NCI-H345 treated with DMSO at 0.1 percent for 48 hours (cell line): ENCODE measurements at regions not wholly inside any gene's neighbourhood (a gene's known extent, or its start where the extent isn't known, plus 50 kb on each side); places are given as distances from the start of the nearest gene placed in this dataset.

Experiments
- DNase-seq: peaks from one replicate; lab custom pipeline; 2025; ENCODE audit not compliant: unreplicated experiment; lab: John Stamatoyannopoulos, UW

GRCh38 chr1:234554218-234554697 lies 55.7 kb downstream of the IRF2BP2 start:
- DNase-seq = no peak

- no peak for DNase-seq
Observed at GRCh38 chr1:234553240-234554188, 56.5 kb downstream of the IRF2BP2 start.

- no peak for DNase-seq
Observed at GRCh38 chr1:234551032-234551378, 59.0 kb downstream of the IRF2BP2 start.

GRCh38 chr1:234550341-234551031 lies 59.5 kb downstream of the IRF2BP2 start:
- no peak for DNase-seq

DNA sequence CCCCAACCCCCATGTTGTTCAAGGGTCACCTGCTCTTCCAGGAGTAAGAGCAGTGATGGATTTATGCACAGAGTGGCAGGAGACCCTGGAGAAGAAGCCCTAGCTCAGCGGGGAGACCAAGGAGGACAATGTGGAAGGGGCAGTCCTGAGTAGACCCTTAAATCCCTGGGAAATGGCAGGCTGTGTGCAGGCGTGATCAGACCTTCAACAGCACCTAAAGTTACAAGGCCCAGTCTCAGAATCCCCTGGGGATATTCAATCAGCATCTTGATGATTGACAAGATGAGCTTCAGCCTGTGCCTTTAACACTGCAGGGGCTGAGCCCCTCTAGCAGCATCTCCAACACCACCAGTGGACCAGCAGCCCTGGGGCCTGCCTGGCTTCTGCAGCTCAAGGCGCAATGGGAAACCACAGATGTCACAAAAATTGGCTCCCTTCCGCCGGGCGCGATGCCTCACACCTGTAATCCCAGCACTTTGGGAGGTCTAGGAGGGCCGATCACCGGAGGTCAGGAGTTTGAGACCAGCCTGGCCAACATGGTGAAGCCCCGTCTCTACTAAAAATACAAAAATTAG lies 60.4 kb downstream of the IRF2BP2 start:
- DNase-seq = no peak

GRCh38 chr1:234546890-234547788 lies 62.8 kb downstream of the IRF2BP2 start:
- DNase-seq = no peak

DNA sequence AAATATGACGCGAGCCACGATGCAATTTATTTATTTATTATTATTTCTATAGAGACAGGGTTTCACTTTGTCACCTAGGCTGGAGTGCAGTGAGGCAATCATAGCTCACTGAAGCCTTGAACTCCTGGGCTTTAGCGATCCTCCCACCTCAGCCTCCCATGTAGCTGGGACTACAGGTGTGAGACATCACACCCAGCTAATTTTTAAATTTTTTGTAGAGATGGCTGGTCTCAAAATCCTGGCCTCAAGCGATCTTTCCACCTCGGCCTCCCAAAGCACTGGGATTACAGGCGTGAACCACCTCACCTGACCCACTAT lies 63.6 kb downstream of the IRF2BP2 start:
- no peak for DNase-seq

DNA sequence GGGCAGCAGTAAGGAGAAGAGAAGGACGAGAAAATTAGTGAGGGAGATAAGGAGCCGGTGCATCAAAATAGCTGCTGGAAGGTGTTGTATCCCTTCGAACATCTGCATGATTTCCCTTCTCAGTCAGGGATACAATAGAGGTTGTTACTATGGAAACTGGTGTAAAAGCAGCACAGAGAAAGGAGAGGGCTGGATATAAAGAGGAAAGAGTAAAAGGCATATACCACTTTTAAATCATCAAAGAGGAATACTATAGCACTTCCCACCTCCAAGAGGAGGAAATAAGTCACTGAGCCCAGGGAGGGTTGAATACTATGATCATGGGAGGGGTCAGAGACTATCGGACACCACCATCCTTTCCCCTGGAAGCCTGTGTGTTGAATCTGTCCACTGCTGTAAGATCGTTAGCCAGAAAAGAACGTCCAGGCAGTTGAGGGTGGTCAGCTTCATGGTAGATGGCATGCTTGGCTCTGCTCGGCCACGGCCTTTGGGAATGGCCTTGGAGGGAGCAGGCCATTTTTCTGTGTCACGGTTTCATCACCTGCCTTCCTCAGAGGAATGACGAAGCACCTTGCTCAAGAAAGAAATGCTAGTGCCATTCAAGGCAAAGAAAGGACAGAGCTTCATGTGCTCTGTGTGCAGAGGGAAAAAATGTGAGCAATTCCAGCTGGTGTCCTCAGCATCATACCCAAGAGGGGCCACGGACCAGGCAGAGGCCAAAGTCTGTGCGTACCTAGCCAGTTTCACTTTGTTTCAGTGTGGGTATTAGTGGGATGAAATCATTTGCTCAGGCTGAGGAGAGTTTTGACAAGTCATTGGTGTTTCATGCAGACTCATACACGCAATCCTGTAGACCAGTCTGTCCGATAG lies 64.2 kb downstream of the IRF2BP2 start:
- peak; percentile 28 for DNase-seq

DNA sequence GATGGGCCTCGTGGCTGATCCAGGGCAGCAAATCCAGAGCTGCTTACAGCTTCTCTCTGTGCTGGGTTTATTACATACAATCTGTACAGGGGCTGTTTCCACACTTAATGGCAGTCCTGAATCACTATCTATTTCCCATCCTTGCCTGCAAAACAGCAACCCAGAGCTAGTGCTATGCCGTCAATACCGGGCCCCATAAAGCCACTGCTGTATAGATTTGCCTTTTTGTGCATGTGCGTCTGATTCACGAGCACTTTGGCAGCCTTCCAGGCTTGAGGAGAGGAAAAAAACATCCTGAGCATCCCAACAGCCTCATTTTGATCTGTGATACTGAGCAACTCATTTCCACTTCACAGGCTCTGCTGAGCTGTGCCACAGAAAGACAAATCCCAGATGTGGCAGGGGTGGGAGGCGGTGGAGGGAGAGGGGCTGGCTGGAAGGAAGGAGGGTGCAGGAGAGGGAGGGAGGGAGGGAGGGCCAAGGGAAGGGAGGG lies 65.2 kb upstream of the TARBP1 start:
- peak; percentile 95 for DNase-seq

DNA sequence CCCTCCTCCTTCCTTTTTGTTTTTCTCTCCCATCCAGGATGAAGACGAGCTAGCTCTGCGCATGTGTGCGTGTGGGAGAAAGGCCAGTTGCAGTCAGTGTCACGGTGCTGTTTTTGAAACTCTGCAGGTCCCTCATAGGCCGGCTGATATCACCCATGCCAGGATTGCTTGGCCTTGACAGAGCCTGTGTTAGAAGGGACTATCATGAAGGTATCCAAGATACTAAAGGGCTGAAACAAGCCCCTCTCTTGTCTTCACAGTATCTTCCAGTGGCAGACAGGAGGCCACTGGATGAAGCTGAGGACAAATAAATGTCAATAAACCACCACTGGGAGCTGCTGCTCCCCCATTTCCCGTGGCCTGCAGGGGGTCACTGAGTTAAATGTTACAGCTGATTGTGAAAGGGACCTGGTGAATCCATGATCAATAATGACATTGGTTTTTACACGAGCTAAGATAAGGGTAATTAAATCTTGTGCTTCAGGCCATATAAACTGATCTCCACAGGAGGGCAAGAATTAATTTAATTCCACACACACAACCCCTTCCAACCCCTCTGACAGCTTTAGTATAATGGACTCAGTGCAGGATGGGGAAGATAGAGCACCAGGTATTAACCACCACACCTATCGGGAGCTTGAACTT lies 64.6 kb upstream of the TARBP1 start:
- DNase-seq = peak; percentile 47

- DNase-seq = no peak
Observed at GRCh38 chr1:234542211-234542850, 63.4 kb upstream of the TARBP1 start.

GRCh38 chr1:234541286-234541975 lies 62.5 kb upstream of the TARBP1 start:
- DNase-seq = no peak

DNA sequence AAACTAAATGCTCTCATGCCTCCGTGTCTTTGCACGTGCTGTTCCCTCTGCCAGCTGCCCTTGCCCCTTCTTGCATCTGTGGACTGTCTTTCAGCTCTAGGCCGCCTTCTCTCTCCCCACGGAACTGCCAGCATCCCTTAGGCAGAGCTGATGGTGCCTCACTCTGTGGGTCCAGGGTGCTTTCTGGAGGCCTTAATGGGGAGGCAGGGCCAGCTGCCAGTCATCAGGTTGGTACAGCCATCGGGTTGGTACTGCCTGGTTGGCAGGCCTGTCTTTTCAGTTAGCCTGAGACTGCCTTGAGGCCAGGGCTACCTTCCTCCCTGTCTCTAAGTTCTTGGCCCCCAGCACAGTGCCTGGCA lies 61.4 kb upstream of the TARBP1 start:
- DNase-seq = no peak

DNA sequence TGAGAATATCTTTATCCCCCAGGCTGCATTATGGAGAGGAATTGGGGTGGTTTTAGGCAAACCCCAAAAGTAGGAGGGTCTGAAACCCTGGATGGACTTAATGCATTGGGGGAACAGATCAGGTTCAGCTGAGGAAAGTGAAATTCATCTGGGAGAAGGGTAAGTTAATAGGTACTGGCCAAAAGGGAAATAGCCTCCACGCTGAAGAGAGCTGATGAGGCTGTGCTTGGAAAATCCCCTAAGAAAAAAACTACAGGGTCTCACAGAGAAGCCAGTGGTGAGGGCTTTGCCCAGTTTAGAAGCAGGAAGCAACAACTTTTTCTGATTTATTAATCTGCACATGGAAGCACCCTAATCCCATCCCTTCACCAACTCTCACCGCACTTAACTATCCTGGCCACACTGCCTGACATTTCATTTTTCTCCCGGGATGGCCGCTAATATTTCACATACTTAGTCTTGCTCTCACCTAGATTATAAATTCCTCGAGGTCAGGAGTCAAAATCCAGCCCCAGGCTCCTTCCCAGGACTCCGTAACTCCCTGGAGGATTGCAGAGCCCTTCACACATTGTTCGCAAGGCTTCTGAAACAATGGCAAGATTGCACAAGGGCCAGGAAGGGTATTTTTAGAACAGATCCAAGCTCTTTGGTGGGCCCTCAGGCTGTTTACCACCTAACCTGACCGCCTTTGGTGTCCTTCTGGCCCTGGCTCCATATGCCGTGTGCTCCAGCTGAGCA lies 60.9 kb upstream of the TARBP1 start:
- DNase-seq = no peak

DNA sequence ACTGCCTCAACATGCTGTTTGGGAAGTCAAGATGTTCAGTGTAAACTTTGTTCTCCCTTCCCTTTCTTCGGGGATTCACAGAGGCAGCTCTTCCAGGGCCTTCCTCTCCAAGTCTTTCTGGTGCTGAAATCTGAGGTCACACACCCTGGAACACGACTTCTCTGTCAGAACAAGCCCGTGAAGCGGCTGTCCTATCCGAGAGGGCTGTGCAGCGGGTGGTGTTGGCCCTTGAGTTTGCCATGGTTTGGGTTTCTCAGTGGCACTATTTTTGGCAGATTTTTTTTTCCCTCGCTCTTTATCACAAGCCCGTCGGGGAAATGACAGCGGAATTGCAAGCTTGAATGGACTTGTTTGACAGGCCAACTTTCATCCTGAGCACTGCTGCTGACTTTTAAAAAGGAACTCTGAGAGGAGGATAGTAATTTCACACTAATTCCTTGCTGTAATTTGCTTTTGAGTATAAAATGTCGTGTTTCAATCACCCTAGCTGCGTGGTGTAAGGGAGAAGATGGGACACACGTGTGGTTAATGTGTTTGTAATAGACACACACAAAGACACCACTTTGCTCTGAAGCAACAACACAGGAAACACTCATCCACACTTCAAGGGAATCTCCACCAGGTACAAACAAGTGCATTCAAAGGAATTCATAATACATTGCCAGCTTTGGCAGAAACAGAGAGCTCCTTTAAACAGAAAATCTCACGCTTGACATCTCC lies 60.1 kb upstream of the TARBP1 start:
- DNase-seq = no peak

- DNase-seq = no peak
Observed at GRCh38 chr1:234538062-234538731, 59.2 kb upstream of the TARBP1 start.

DNA sequence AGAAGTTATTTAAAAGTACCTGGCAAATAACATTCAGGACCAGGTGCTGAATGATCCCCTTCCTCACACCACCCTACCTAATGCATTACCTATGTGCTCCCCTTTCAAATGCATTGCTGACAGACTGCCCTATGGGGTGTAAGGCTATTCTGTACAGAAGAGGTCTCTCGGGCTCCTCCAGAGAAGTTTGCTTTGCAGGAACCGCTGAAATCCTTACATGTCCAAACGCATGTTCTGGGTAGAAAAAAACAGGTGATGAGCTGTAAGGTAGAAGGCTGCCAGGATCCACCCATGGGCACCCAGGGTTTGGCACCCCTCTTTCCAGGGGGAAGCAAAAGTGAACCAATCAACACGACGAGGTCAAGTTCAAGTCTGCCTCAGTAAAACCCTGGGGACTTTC lies 58.3 kb upstream of the TARBP1 start:
- no peak for DNase-seq
